Esophagus muscularis mucosa (tissue), 3 donors: ENCODE measurements at regions not wholly inside any gene's neighbourhood (a gene's known extent, or its start where the extent isn't known, plus 50 kb on each side); places are given as distances from the start of the nearest gene placed in this dataset.

Experiments used
- POLR2A ChIP-seq: fragments of 450-650 bp; IDR thresholded peaks from one replicate; pipeline ENCODE4 v1.6.1; 2017; ENCODE audit warnings: antibody characterized with exemption, moderate library complexity, mild to moderate bottlenecking, low read depth
- TF ChIP-seq, protein P1 (sequence below), 3 experiments: fragments of 200-600 bp in 2 of 3; fragments of 450-650 bp in 1 of 3; sonication (generic) in 2 of 3; IDR thresholded peaks; one replicate each; pipeline ENCODE4 v1.5.1; 2017 to 2019; ENCODE audit warnings: antibody characterized with exemption in 3 of 3, mild to moderate bottlenecking in 2 of 3, moderate library complexity in 1 of 3

DNA sequence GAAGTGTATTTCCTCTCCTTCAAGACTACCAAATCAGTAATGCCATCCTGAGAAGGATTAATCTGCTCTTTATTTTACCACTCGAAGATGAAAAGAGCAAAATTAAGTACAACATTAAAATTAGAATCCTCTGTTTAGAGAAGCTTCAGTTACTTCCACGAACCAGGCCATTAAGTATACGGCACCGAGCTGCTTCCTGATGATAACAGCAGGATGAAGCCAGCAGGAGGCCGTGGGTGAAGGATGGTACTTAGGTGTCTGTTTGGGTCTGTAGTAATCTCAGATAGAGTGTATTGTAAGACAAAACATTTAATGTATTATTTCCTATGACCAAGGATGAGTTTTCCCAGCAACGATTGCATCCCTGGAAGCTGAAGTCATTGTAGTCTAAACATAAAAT, 362.8 kb downstream of the SFMBT2 start:
- TF ChIP-seq, protein P1, sequence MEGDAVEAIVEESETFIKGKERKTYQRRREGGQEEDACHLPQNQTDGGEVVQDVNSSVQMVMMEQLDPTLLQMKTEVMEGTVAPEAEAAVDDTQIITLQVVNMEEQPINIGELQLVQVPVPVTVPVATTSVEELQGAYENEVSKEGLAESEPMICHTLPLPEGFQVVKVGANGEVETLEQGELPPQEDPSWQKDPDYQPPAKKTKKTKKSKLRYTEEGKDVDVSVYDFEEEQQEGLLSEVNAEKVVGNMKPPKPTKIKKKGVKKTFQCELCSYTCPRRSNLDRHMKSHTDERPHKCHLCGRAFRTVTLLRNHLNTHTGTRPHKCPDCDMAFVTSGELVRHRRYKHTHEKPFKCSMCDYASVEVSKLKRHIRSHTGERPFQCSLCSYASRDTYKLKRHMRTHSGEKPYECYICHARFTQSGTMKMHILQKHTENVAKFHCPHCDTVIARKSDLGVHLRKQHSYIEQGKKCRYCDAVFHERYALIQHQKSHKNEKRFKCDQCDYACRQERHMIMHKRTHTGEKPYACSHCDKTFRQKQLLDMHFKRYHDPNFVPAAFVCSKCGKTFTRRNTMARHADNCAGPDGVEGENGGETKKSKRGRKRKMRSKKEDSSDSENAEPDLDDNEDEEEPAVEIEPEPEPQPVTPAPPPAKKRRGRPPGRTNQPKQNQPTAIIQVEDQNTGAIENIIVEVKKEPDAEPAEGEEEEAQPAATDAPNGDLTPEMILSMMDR (IDR thresholded peaks at IDR 0.05): no peak
- no peak for TF ChIP-seq POLR2A
